ENCODE measurements at regions not wholly inside any gene's neighbourhood (a gene's known extent, or its start where the extent isn't known, plus 50 kb on each side); places are given as distances from the start of the nearest gene placed in this dataset.

DNA sequence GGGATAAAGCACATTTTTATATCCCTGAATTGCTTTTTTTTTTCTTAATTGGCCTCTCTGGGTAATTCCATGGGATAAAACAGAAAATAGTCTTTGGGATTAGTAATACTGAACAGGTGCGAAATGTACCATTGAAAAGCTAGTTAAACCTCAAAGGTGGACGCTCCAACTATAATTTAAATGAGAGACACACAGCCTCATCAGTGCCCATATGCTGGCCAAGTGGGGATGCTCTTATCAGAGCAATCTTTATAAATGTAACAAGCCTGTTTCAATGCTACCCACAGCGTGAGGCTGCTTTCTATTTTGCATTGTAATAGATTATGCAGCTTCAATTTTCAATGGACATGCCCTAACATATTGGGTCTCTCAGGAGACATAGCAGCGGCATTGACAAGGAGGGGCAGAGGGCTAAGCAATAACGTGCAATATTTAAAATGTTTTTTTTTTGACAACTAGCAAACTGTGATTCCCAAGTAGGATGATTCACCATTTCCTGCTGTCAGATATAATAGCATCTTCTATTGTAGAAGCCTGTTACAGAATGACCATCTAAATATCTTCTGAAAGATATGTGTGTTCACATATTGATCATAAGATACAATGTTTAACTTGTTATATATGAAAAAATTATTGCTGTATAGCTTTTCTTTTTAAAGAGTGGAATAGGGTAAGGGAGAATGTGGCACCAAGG, 91.3 kb upstream of the BET1 start:
- TF ChIP-seq CTCF (conservative IDR thresholded peaks at IDR 0.05 in 1 of 2, IDR thresholded peaks at IDR 0.05 in 1 of 2; ENCODE audit: extremely low read depth in 1 of 2, insufficient read depth in 1 of 2, low read depth in 1 of 2, low read length in 2 of 2) (no peak), EZH2 (IDR thresholded peaks at IDR 0.05; ENCODE audit: borderline replicate concordance, low read length) (no peak)
